ENCODE measurements at regions not wholly inside any gene's neighbourhood (a gene's known extent, or its start where the extent isn't known, plus 50 kb on each side); places are given as distances from the start of the nearest gene placed in this dataset.
A peak's percentile ranks its signal among the peaks of the same experiment; 100 is the strongest.

DNA sequence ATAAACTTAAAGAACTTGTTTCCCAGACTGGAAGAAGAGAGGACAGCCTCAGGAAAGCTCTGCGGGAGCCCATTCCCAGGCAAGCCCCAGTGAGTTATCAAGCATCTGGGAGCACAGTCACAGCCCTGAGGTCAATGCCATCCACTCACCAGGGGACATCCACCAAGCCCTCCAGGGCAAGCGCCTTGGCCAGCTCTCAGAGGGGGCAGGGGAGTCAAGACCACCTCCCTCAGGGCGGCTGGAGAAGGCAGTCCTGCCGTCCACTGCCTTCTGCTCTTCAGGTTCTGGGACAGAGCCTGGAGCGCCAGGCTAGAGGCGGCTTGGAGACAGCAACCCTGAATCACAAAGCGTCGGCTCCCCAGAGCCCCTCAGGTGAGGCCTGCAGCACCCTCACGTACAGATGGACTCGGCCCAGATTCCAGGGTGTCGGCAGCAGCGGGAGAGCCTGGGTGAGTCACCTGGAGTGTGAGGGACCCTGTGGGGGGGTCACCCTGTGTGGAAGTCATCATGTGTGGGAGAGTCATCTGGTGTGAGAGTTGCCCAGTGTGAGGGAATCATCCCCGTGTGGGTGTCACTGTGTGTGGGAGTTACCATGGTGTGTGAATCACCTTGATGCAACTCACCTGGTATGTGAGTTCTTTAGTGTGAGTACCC lies 100.9 kb upstream of the TEX51 start:
- Mint-ChIP-seq H3K27me3 (peaks cover 21% of the 10 kb centered on the region), H3K4me3 (no peak overlapping the region), H3K4me1 (no peaks in the 10 kb centered on the region), H3K36me3 (no peaks in the 10 kb centered on the region), H3K9me3 (peaks cover 2% of the 10 kb centered on the region), H3K27ac (no peak overlapping the region)
- ATAC-seq, result peak; percentile 13

DNA sequence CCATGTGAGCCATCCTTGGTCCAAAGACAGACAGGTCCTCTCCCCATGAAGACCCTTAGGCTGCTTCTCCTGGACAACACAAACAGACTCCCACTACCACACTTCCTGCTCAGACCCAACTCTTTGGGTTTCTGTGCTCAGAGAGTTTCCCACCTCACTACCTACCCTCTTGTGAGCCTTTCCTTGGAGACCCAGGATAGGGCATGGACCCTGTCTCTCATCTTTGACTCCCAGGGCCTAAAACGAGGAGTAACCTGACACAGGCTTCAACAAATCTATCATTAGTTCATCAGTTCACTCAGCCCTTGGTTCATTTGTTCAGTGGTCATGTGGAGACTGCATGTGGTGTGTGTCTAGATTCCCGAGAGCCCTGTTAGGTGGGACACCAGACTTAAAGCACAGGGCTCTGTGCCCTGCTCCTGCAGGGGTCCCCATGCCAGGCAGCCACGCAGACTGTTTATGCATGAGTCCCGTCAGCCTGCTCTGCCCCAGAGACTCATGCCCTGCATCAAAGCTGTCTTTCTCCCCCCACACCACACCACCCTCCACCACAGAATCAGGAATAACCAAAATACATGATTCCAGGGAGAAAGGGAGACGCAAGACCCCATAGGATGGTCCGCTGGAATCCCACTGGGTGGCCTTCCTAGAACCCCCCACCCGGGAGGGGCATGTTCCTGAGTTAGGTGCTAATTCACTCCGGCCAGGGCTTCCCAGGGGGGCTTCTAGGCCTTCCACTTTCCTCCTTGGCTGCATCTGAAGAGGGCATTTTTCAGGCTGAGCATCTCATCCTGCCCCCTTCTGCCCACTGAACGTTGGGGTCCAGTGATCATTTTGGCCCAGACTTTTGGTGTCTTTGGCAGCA lies 100.2 kb upstream of the TEX51 start:
- Mint-ChIP-seq H3K9me3 (peaks cover 2% of the 10 kb centered on the region), H3K27ac (no peak overlapping the region), H3K4me3 (no peak overlapping the region), H3K27me3 (peaks cover 13% of the 10 kb centered on the region), H3K36me3 (no peaks in the 10 kb centered on the region), H3K4me1 (no peaks in the 10 kb centered on the region)
- peak; percentile 3 for ATAC-seq

DNA sequence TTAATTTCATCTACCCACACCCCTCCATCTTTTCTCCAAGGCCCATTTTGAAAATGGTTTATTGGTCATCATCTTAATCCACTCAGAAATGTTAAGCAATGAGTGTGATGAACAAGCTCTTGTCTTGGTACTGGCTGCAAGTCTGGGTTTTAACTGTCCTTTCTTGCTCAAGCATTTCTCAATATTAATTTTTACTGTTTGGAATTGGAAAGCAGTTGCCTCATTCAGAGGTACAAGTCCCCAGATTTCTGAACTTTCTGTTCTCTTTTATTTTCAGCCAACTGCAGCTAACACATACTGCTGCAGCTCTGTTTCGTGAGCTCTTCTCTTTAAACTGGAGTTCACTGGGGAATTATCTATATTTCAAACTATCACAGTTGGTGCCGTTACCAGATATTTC lies 99.4 kb upstream of the TEX51 start:
- no peaks in the 10 kb centered on the region for H3K36me3 Mint-ChIP-seq
- ATAC-seq, result no peak
- no peak overlapping the region for H3K27ac Mint-ChIP-seq
- no peak overlapping the region for H3K4me3 Mint-ChIP-seq
- no peaks in the 10 kb centered on the region for H3K4me1 Mint-ChIP-seq
- peaks cover 8% of the 10 kb centered on the region for H3K27me3 Mint-ChIP-seq
- peaks cover 2% of the 10 kb centered on the region for H3K9me3 Mint-ChIP-seq

DNA sequence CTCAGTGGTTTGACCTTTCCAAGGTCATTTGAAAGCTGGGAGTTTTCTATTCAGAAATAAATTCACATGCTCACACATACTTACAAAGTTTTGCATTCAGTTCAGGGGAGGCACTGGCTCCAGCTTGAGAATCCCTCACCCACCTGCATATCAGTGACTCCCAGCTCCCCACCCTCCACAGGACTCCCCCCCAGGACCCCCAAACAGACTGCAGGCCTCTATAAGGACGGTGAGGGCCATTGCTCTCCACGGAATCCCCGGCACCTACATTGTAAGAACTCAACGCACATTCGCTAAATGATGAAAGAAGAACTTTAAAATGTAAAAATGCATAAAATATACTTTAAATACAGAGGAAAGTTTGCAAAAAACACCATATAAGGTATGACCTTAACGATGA lies 97.2 kb upstream of the TEX51 start:
- no peaks in the 10 kb centered on the region for H3K36me3 Mint-ChIP-seq
- H3K27me3 Mint-ChIP-seq, result peaks cover 8% of the 10 kb centered on the region
- no peak overlapping the region for H3K27ac Mint-ChIP-seq
- no peaks in the 10 kb centered on the region for H3K4me1 Mint-ChIP-seq
- no peak overlapping the region for H3K4me3 Mint-ChIP-seq
- ATAC-seq, result no peak
- peaks cover 2% of the 10 kb centered on the region for H3K9me3 Mint-ChIP-seq

DNA sequence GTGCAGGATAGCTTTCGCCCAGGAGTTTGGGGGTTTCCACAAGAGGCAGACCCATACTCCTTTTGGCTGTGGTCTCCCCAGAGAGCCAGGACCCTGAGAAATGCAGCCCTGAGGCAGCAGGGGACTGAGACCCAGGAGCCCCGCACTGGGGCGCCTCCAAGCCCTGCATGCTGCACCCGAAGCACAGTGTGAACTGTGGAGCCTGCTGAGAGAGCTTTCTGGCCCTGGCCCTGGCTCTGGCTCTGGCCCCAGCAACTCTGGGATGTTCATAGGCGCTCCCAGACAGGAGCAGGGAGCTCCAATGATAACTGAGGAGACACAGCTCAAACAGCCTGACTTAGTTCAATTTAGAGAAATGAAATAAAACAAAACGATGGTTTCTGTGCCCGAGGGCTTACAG lies 96.4 kb upstream of the TEX51 start:
- H3K27ac Mint-ChIP-seq, result no peak overlapping the region
- H3K36me3 Mint-ChIP-seq, result no peaks in the 10 kb centered on the region
- H3K4me3 Mint-ChIP-seq, result no peak overlapping the region

DNA sequence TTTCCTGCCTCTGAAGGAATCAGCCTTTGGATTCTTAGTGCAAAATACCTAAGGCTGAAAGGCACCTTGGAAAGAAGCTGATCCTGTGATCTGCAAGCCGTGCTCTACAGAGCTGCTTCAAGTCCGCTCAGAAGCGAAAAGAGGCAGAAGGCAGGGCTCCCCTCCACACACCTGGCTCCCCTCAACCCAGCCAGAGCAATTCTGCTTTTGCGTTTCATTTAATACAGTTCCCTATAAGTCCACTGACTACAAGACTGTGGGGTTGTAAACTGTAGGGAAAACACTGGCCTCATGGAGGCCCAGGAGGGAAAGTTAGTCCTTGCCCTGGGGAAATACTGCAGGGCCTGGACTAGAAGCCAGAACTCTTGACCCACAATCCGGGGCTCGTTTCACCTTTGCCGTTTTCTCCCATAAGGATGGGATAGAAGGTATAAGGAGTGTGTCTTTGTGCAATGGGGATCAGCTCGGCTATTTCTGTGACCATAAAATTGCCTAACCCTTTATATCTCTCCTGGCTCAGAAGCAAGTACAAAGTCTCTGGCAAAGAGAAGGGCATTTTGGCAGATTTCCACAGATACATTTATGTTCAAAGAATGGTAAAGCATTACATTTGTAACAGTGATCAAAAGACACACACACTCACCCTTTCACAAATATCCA lies 95.8 kb upstream of the TEX51 start:
- H3K4me3 Mint-ChIP-seq, result no peak overlapping the region
- H3K27me3 Mint-ChIP-seq, result peaks cover 10% of the 10 kb centered on the region
- H3K27ac Mint-ChIP-seq, result no peak overlapping the region
- no peaks in the 10 kb centered on the region for H3K36me3 Mint-ChIP-seq
- peaks cover 3% of the 10 kb centered on the region for H3K9me3 Mint-ChIP-seq
- ATAC-seq, result peak; percentile 3
- H3K4me1 Mint-ChIP-seq, result no peaks in the 10 kb centered on the region

More for the DNA sequence above, 96.4 kb upstream of the TEX51 start:
- no peaks in the 10 kb centered on the region for H3K4me1 Mint-ChIP-seq
- peaks cover 10% of the 10 kb centered on the region for H3K27me3 Mint-ChIP-seq
- peaks cover 1% of the 10 kb centered on the region for H3K9me3 Mint-ChIP-seq
- peak; percentile 25 for ATAC-seq

DNA sequence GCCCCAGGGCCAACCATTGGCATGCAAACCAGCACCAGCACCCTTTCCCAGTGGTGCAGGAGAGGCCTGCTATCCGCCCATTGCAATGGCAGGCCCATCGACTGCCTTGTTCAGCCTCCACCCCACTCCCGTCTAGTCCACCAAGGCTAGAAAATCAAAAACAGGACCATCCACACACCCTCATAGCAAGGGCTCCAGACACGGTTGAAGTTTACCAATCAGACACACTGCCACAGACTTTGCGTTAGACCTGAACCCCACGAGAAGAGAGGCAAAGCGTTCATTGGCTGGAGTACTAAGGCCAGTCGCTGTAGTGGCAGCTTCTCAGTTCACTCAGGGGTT lies 95.3 kb upstream of the TEX51 start:
- no peak for ATAC-seq
- H3K9me3 Mint-ChIP-seq, result peaks cover 3% of the 10 kb centered on the region
- H3K4me3 Mint-ChIP-seq, result no peak overlapping the region

DNA sequence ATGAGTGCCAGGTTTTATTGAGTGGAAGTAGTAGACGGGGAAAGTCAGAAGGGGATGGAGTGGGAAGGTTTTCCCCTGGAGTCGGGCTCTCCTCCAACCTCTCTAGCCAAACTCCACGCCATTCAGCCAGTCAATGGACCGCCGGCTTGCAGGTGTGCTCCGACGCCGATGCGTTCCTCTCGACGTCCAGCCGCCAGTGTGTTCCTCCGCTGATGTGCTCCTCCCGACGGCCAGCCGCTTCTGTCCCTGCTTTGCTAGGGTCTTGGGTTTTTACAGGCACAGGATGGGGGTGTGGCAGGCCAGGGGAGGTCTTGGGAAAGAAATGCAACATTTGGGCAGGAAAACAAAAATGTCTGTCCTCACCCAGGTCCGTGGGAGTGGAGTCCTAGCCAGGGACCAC lies 94.3 kb upstream of the TEX51 start:
- Mint-ChIP-seq H3K4me1 (no peaks in the 10 kb centered on the region), H3K4me3 (no peak overlapping the region), H3K36me3 (no peaks in the 10 kb centered on the region), H3K27me3 (peaks cover 6% of the 10 kb centered on the region), H3K27ac (no peak overlapping the region), H3K9me3 (peaks cover 3% of the 10 kb centered on the region)
- ATAC-seq, result no peak

More for the DNA sequence above, 95.3 kb upstream of the TEX51 start:
- Mint-ChIP-seq H3K27ac (no peak overlapping the region), H3K27me3 (peaks cover 6% of the 10 kb centered on the region), H3K36me3 (no peaks in the 10 kb centered on the region), H3K4me1 (no peaks in the 10 kb centered on the region)

DNA sequence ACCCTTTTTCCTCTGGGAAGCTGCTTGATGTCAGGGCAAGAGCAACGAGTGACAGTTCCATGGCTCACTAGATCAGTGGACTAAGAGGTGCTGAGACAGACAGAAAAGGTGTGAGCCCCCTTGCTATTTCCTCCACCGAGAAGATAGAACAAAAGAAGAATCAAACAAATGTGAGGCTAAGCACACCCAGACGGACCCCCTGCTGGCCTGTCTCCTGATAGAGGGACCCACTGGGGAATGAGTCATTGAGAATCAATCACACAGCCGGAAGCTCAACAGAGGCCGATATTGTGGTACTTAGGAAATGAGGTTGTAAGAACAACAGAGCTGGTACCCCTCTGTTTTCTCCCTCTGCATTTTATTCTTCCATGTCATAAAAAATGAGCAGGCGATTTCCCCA lies 89.8 kb upstream of the TEX51 start:
- H3K27me3 Mint-ChIP-seq, result peaks cover 6% of the 10 kb centered on the region
- H3K4me1 Mint-ChIP-seq, result no peaks in the 10 kb centered on the region
- H3K4me3 Mint-ChIP-seq, result no peak overlapping the region
- H3K27ac Mint-ChIP-seq, result no peak overlapping the region
- no peak for ATAC-seq
- peaks cover 6% of the 10 kb centered on the region for H3K9me3 Mint-ChIP-seq
- no peaks in the 10 kb centered on the region for H3K36me3 Mint-ChIP-seq

DNA sequence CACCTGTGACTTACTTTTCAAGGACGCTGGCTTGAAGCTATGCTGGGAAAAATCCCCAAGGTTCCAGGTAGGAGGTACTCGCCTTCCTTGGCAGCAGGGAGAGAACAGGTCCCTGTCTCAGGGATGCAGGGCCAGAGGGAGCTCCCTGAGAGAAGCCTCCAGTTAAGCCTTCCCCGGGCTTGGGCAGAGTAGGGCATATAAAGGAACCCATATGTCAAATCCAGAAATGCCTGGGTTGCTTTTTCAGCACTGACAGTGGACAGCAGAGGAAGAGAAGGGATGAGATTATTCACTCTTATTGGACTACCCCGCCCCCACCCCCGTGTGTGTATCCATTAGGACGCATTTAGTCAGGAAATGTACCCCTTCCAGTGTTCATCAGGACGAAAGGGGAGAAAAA lies 89.3 kb upstream of the TEX51 start:
- H3K9me3 Mint-ChIP-seq, result peaks cover 6% of the 10 kb centered on the region
- no peak overlapping the region for H3K4me3 Mint-ChIP-seq
- no peak overlapping the region for H3K27ac Mint-ChIP-seq
- no peaks in the 10 kb centered on the region for H3K4me1 Mint-ChIP-seq
- peaks cover 7% of the 10 kb centered on the region for H3K27me3 Mint-ChIP-seq
- H3K36me3 Mint-ChIP-seq, result no peaks in the 10 kb centered on the region
- ATAC-seq, result no peak

DNA sequence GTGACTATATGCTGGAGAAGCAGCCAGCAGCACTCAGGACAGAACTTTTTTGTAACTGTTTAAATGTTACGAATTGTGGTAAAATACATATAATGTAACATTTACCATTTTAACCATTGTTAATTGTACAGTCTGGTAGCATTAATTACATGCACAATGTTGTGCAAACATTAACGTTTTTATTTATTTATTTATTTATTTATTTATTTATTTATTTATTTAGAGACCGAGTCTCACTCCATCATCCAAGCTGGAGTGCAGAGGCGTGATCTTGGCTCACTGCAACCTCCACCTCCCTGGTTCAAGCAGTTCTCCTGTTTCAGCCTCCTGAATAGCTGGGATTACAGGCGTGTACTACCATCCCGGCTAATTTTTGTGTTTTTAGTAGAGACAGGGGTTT lies 88.7 kb upstream of the TEX51 start:
- H3K27ac Mint-ChIP-seq, result no peak overlapping the region
- H3K9me3 Mint-ChIP-seq, result peaks cover 6% of the 10 kb centered on the region
- ATAC-seq, result no peak
- H3K36me3 Mint-ChIP-seq, result no peaks in the 10 kb centered on the region
- peaks cover 14% of the 10 kb centered on the region for H3K27me3 Mint-ChIP-seq
- no peaks in the 10 kb centered on the region for H3K4me1 Mint-ChIP-seq
- no peak overlapping the region for H3K4me3 Mint-ChIP-seq

DNA sequence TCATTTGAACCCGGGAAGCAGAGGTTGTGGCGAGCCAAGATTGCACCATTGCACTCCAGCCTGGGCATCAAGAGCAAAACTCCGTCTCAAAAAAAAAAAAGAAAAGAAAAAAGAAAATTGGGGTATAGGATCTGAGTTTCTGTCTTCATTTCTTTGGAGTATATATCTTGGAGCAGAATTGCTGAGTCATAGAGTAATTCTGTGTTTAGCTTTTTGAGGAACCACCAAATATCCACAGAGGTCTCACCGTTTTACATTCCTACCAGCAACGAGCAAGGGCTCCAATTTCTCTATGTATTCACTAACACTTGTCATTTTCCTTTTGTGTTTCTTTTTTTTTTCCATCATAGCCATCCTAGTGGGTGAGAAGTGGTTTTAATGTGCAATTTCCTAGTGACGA lies 87.6 kb upstream of the TEX51 start:
- peaks cover 22% of the 10 kb centered on the region for H3K27me3 Mint-ChIP-seq
- no peak overlapping the region for H3K4me3 Mint-ChIP-seq
- no peaks in the 10 kb centered on the region for H3K36me3 Mint-ChIP-seq
- H3K9me3 Mint-ChIP-seq, result peaks cover 6% of the 10 kb centered on the region
- ATAC-seq, result no peak
- no peak overlapping the region for H3K27ac Mint-ChIP-seq
- H3K4me1 Mint-ChIP-seq, result no peaks in the 10 kb centered on the region

DNA sequence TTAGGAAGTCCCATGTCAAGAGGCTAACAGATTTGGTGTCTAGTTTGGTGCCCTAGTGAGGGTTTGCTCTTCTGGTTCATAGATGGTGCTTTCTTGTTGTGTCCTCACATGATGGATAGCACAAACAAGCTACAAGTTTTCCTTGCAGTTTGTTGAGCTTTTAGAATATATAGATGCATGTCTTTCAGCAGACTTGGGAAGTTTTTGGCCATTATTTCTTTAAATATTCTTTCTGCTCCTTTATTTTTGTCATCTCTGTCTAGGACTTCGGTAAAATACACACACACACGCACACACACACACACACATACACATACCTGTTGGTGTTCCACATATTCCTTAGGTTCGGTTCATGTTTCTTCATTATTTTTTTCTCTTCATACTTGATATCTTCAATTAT lies 81.5 kb upstream of the TEX51 start:
- Mint-ChIP-seq H3K27me3 (peaks cover 65% of the 10 kb centered on the region), H3K4me3 (no peak overlapping the region), H3K27ac (no peak overlapping the region)

DNA sequence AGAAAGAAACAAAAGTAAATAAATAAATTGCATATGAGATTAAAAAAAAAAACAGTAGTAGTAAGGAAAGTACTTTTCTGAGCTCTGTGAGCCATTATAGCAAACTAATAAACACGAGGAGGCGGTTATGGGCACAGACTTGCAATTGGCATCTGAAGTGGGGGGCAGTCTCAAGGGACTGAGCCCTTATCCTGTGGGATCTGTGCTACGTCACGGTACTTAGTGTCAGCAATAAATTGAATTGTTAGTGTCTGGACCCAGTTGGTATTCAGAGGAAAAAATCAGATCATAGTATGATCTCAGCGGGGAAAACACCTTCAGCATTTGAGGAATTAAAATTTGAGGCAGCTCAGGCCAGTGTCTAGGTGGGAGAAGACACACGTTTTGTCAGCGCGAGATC lies 76.6 kb upstream of the TEX51 start:
- no peak overlapping the region for H3K27ac Mint-ChIP-seq
- H3K36me3 Mint-ChIP-seq, result no peaks in the 10 kb centered on the region
- H3K4me3 Mint-ChIP-seq, result no peak overlapping the region
- peaks cover 47% of the 10 kb centered on the region for H3K27me3 Mint-ChIP-seq
- no peaks in the 10 kb centered on the region for H3K4me1 Mint-ChIP-seq
- H3K9me3 Mint-ChIP-seq, result peaks cover 5% of the 10 kb centered on the region
- ATAC-seq, result no peak

More for the DNA sequence above, 81.5 kb upstream of the TEX51 start:
- ATAC-seq, result no peak
- Mint-ChIP-seq H3K4me1 (no peaks in the 10 kb centered on the region), H3K36me3 (no peaks in the 10 kb centered on the region), H3K9me3 (peaks cover 8% of the 10 kb centered on the region)

DNA sequence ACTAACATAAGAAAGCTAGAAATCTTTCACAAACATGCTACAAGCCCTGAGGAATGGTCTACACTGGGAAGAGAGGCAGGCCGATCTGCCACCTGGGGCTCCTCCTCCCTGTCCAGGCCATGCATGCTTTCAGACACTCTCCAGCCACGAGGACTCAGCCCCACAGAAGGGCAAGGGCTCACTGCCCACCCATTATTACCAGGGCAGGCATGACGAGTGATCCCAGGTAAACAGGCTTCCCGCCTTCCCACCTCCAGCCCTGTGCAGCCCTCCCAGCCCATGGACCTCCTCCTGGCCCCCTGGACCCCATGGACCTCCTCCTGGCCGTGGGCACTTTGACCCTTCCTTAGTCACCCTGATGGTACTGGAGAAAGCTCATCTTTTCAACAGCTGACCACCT lies 75.8 kb upstream of the TEX51 start:
- Mint-ChIP-seq H3K4me3 (no peak overlapping the region), H3K9me3 (no peaks in the 10 kb centered on the region), H3K36me3 (no peaks in the 10 kb centered on the region), H3K27me3 (peaks cover 39% of the 10 kb centered on the region), H3K27ac (no peak overlapping the region), H3K4me1 (no peaks in the 10 kb centered on the region)
- ATAC-seq, result no peak

DNA sequence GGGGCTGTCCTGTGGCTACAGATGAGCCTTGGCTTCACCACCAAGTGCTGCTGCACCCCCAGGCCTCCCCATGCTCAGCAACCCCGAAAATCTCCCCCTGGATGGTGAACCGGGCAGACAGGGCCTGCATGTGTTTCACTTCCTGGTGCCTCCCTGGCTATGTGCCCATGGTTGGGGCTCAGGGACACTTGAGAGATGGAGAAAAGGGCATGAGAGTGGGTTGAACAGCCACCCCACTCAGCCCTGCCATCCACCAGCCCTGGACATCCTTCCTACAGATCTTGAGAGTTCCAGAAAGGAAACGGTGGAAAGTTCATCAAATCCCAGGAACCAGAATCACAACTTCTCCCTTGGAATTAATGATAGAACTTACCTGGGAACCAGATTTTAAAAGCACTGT lies 74.7 kb upstream of the TEX51 start:
- peaks cover 29% of the 10 kb centered on the region for H3K27me3 Mint-ChIP-seq
- H3K4me3 Mint-ChIP-seq, result no peak overlapping the region
- H3K9me3 Mint-ChIP-seq, result no peaks in the 10 kb centered on the region
- ATAC-seq, result no peak
- no peak overlapping the region for H3K27ac Mint-ChIP-seq
- H3K36me3 Mint-ChIP-seq, result no peaks in the 10 kb centered on the region
- no peaks in the 10 kb centered on the region for H3K4me1 Mint-ChIP-seq

Data from stimulated activated memory B cell treated with anti-CD40 and anti-IgM and Interleukin-4, amounts not matched to agents 10 μg/mL and 1 μg/mL and 100 μg/mL, for 72 hours (primary cell).